ENCODE measurements at regions not wholly inside any gene's neighbourhood (a gene's known extent, or its start where the extent isn't known, plus 50 kb on each side); places are given as distances from the start of the nearest gene placed in this dataset.

DNA sequence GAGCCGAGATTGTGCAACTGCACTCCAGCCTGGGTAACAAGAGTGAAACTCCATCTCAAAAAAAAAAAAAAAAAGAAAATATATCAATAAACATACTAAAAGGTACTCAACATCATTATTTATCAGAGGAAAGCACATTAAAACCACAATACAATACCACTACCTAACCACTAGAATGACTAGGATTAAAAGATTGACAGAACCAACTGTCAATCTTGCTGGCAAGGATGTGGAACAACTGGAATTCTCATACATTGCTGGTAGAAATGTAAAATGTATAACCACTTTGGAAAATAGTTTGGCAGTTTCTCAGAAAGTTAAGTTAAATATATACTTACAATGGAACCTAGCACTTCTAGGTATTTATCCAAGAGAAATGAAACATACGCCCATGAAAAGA lies 88.6 kb downstream of the B3GNT2 start:
- Histone ChIP-seq H3K27me3 (ENCODE audit: control insufficient read depth, insufficient read depth, low read length) (no peaks in the 10 kb centered on the region), H3K36me3 (ENCODE audit: control insufficient read depth, insufficient read depth, low read length) (no peaks in the 10 kb centered on the region), H3K4me3 (ENCODE audit: low read depth in 2 of 2, low read length in 2 of 2) (no peak overlapping the region), H3K27ac (ENCODE audit: low read length) (no peak overlapping the region), H3K4me1 (ENCODE audit: control insufficient read depth, insufficient read depth, low read length) (no peaks in the 10 kb centered on the region), H3K9me3 (ENCODE audit: control insufficient read depth, insufficient read depth, low read depth, low read length) (no peaks in the 10 kb centered on the region)
- DNase-seq (ENCODE audit: low read depth, low spot score) (no peak), ATAC-seq (no peak)
- in situ Hi-C loops (cut with HindIII; ENCODE audit: low pct_unique_long_range_greater_than_20kb, low sequenced_read_pairs): no loop called here
- no peak for TF ChIP-seq TCF7L2 (IDR thresholded peaks at IDR 0.05; ENCODE audit: low read depth, low read length)
- no peak for TF ChIP-seq POLR2AphosphoS5 (IDR thresholded peaks at IDR 0.05; ENCODE audit: low read depth, low read length)
- TF ChIP-seq, protein P1, sequence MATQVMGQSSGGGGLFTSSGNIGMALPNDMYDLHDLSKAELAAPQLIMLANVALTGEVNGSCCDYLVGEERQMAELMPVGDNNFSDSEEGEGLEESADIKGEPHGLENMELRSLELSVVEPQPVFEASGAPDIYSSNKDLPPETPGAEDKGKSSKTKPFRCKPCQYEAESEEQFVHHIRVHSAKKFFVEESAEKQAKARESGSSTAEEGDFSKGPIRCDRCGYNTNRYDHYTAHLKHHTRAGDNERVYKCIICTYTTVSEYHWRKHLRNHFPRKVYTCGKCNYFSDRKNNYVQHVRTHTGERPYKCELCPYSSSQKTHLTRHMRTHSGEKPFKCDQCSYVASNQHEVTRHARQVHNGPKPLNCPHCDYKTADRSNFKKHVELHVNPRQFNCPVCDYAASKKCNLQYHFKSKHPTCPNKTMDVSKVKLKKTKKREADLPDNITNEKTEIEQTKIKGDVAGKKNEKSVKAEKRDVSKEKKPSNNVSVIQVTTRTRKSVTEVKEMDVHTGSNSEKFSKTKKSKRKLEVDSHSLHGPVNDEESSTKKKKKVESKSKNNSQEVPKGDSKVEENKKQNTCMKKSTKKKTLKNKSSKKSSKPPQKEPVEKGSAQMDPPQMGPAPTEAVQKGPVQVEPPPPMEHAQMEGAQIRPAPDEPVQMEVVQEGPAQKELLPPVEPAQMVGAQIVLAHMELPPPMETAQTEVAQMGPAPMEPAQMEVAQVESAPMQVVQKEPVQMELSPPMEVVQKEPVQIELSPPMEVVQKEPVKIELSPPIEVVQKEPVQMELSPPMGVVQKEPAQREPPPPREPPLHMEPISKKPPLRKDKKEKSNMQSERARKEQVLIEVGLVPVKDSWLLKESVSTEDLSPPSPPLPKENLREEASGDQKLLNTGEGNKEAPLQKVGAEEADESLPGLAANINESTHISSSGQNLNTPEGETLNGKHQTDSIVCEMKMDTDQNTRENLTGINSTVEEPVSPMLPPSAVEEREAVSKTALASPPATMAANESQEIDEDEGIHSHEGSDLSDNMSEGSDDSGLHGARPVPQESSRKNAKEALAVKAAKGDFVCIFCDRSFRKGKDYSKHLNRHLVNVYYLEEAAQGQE (IDR thresholded peaks at IDR 0.05; ENCODE audit: insufficient read depth in 1 of 2, low read depth in 2 of 2, low read length in 1 of 2): no peak
- intact Hi-C loops (cut with micrococcal nuclease; ENCODE audit: unreplicated experiment): no loop called here
- CTCF ChIA-PET: no interaction called here
- POLR2A ChIA-PET: no interaction called here
- BruUV-seq (replicated peaks): no TSS peak

GRCh38 chr2:62283147-62283546 lies 87.2 kb downstream of the B3GNT2 start:
- intact Hi-C loops (cut with micrococcal nuclease; ENCODE audit: unreplicated experiment) (no loop called here), in situ Hi-C loops (cut with HindIII; ENCODE audit: low pct_unique_long_range_greater_than_20kb, low sequenced_read_pairs) (no loop called here)
- CTCF ChIA-PET: no interaction called here
- TF ChIP-seq POLR2AphosphoS5 (IDR thresholded peaks at IDR 0.05; ENCODE audit: low read depth, low read length) (no peak), SIN3A (IDR thresholded peaks at IDR 0.05; ENCODE audit: borderline replicate concordance, insufficient read depth, low read depth, low read length) (no peak)
- TF ChIP-seq, protein P2, sequence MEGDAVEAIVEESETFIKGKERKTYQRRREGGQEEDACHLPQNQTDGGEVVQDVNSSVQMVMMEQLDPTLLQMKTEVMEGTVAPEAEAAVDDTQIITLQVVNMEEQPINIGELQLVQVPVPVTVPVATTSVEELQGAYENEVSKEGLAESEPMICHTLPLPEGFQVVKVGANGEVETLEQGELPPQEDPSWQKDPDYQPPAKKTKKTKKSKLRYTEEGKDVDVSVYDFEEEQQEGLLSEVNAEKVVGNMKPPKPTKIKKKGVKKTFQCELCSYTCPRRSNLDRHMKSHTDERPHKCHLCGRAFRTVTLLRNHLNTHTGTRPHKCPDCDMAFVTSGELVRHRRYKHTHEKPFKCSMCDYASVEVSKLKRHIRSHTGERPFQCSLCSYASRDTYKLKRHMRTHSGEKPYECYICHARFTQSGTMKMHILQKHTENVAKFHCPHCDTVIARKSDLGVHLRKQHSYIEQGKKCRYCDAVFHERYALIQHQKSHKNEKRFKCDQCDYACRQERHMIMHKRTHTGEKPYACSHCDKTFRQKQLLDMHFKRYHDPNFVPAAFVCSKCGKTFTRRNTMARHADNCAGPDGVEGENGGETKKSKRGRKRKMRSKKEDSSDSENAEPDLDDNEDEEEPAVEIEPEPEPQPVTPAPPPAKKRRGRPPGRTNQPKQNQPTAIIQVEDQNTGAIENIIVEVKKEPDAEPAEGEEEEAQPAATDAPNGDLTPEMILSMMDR (IDR thresholded peaks at IDR 0.05): no peak
- TF ChIP-seq, protein P1 (IDR thresholded peaks at IDR 0.05; ENCODE audit: insufficient read depth in 1 of 2, low read depth in 2 of 2, low read length in 1 of 2): no peak
- POLR2A ChIA-PET: no interaction called here
- Histone ChIP-seq H3K9me3 (ENCODE audit: control insufficient read depth, insufficient read depth, low read depth, low read length) (no peaks in the 10 kb centered on the region), H3K4me1 (ENCODE audit: control insufficient read depth, insufficient read depth, low read length) (no peaks in the 10 kb centered on the region), H3K27me3 (ENCODE audit: control insufficient read depth, insufficient read depth, low read length) (no peaks in the 10 kb centered on the region), H3K27ac (ENCODE audit: low read length) (no peak overlapping the region), H3K4me3 (ENCODE audit: low read depth in 2 of 2, low read length in 2 of 2) (no peak overlapping the region), H3K36me3 (ENCODE audit: control insufficient read depth, insufficient read depth, low read length) (no peaks in the 10 kb centered on the region)
- BruUV-seq (replicated peaks): no TSS peak
- ATAC-seq (no peak), DNase-seq (ENCODE audit: low read depth, low spot score) (no peak)

All from Panc1 (cell line).